ENCODE measurements at regions not wholly inside any gene's neighbourhood (a gene's known extent, or its start where the extent isn't known, plus 50 kb on each side); places are given as distances from the start of the nearest gene placed in this dataset.
"Not testable (repeated sequence)": the region's sequence is repeated elsewhere in the genome, so short reads cannot be mapped to it uniquely, and the experiment has no call there.

DNA sequence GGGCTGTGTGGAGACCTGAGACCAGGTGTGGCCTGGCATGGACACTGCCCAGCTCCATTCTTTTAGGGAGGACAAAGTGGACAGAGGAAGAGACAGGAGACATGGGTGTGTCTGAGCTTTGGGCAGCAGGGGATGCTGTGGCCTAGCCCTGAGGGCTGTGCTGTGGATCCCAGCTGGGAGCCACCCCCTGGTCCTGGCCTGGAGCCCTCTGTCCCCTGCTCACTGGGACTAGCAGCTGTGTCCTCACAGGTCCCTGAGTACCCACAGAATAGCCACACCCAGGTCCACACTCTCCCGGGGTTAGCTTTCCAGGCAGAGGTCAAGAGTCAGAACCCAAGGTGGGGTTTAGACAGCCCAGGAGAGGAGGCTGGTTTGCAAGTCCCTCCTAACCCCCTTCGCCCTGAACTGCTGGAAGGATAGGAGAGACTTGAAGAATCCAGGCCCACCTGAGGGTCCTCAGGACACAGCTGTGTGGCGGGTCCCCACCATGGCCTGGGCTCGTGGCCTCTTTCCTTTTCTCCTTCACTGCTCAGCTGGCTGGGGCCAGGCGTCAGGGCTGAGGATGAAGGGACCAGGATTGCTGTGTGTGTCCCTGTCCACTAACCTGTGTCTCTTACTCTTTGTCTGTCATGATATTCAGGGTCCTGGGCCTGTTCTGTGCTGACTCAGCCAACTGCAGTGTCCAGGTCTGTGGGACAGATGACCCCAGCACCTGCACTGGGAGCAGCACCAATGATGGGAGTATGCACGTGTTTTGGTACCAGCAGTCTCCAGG is 78.5 kb upstream of the VPREB1 start:
- peaks cover 26% of the 10 kb centered on the region for H3K4me1 Mint-ChIP-seq (ENCODE audit: low read depth)
- DNase-seq, result no peak
- Histone ChIP-seq H3K9me3 (ENCODE audit: control insufficient read depth in 1 of 2, insufficient read depth in 1 of 2, low read length in 2 of 2) (no peaks in the 10 kb centered on the region), H3K4me1 (ENCODE audit: insufficient read depth, low read length) (peaks cover 9% of the 10 kb centered on the region), H3K27me3 (ENCODE audit: control insufficient read depth in 1 of 2, insufficient read depth in 2 of 2, low read length in 2 of 2) (peaks cover 0 to 4% of the 10 kb centered on the region in 2 experiments), H3K27ac (ENCODE audit: low read depth in 1 of 2, low read length in 2 of 2) (no peak overlapping the region), H3K36me3 (ENCODE audit: insufficient read depth, low read length) (no peaks in the 10 kb centered on the region), H3K4me3 (ENCODE audit: low read length) (no peak overlapping the region)
- H3K9me3 Mint-ChIP-seq, result no peaks in the 10 kb centered on the region
- no peak for ATAC-seq (ENCODE audit: poor library complexity)
- CTCF ChIA-PET, result interaction anchor here (0.7 kb wide), 1 partner anchor 35 kb away, joined by 3 read pairs; no protein-coding TSS in a partner anchor
- POLR2A ChIA-PET, result no interaction called here
- no peaks in the 10 kb centered on the region for H3K36me3 Mint-ChIP-seq (ENCODE audit: low read depth)
- H3K27ac Mint-ChIP-seq, result no peak overlapping the region
- peaks cover 7% of the 10 kb centered on the region for H3K27me3 Mint-ChIP-seq
- intact Hi-C loops (cut with DNase I, micrococcal nuclease), result no loop called here
- TF ChIP-seq, protein P1, sequence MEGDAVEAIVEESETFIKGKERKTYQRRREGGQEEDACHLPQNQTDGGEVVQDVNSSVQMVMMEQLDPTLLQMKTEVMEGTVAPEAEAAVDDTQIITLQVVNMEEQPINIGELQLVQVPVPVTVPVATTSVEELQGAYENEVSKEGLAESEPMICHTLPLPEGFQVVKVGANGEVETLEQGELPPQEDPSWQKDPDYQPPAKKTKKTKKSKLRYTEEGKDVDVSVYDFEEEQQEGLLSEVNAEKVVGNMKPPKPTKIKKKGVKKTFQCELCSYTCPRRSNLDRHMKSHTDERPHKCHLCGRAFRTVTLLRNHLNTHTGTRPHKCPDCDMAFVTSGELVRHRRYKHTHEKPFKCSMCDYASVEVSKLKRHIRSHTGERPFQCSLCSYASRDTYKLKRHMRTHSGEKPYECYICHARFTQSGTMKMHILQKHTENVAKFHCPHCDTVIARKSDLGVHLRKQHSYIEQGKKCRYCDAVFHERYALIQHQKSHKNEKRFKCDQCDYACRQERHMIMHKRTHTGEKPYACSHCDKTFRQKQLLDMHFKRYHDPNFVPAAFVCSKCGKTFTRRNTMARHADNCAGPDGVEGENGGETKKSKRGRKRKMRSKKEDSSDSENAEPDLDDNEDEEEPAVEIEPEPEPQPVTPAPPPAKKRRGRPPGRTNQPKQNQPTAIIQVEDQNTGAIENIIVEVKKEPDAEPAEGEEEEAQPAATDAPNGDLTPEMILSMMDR (IDR thresholded peaks at IDR 0.05), result no peak
- H3K4me3 Mint-ChIP-seq, result no peak overlapping the region

DNA sequence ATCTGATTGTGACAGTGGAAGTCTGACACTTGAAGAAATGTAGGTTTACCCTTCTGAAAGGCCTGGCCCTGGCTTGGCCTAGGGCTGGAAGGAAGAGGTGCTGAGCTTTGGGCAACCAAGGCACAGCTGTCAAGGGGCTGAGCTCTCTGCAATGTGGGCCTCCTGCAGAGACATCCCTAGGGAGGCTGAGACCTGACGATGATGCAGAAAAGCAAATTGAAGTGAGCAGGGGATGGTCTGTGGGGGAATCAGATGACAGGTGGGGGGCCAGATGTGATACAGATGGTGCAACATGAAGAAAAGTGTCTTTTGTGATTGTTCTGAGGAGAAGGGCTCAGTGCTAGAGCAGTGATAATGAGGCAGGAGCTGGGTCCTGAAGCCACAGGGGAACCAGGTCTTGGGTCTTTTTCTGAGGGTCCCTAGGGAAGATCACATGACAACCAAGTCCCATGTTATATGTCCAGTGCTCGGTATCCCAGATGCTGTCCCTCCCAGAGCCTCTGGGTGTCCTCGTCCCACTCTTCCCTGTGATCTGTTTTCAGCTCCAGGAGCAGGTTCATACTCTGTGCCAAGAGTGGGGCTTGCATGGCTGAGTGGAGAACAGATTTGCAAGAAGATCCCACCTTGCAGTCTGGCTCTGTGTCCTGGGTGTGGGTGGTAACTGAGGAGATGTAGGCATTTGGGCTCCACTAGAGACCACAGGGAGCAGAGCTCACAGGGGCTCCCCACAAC is 79.9 kb upstream of the VPREB1 start:
- DNase-seq (no peak), ATAC-seq (ENCODE audit: poor library complexity) (no peak)
- H3K27me3 Mint-ChIP-seq, result peaks cover 10% of the 10 kb centered on the region
- peaks cover 16% of the 10 kb centered on the region for H3K4me1 Mint-ChIP-seq (ENCODE audit: low read depth)
- ChIA-PET POLR2A (no interaction called here), CTCF (no interaction called here)
- Histone ChIP-seq H3K36me3 (ENCODE audit: insufficient read depth, low read length) (no peaks in the 10 kb centered on the region), H3K4me1 (ENCODE audit: insufficient read depth, low read length) (peaks cover 9% of the 10 kb centered on the region), H3K4me3 (ENCODE audit: low read length) (no peak overlapping the region), H3K27me3 (ENCODE audit: control insufficient read depth in 1 of 2, insufficient read depth in 2 of 2, low read length in 2 of 2) (peaks cover 0 to 4% of the 10 kb centered on the region in 2 experiments), H3K9me3 (ENCODE audit: control insufficient read depth in 1 of 2, insufficient read depth in 1 of 2, low read length in 2 of 2) (no peaks in the 10 kb centered on the region), H3K27ac (ENCODE audit: low read depth in 1 of 2, low read length in 2 of 2) (no peak overlapping the region)
- no peak overlapping the region for H3K4me3 Mint-ChIP-seq
- intact Hi-C loops (cut with DNase I, micrococcal nuclease), result no loop called here
- no peaks in the 10 kb centered on the region for H3K9me3 Mint-ChIP-seq
- no peak overlapping the region for H3K27ac Mint-ChIP-seq
- TF ChIP-seq, protein P1 (IDR thresholded peaks at IDR 0.05), result no peak
- no peaks in the 10 kb centered on the region for H3K36me3 Mint-ChIP-seq (ENCODE audit: low read depth)

DNA sequence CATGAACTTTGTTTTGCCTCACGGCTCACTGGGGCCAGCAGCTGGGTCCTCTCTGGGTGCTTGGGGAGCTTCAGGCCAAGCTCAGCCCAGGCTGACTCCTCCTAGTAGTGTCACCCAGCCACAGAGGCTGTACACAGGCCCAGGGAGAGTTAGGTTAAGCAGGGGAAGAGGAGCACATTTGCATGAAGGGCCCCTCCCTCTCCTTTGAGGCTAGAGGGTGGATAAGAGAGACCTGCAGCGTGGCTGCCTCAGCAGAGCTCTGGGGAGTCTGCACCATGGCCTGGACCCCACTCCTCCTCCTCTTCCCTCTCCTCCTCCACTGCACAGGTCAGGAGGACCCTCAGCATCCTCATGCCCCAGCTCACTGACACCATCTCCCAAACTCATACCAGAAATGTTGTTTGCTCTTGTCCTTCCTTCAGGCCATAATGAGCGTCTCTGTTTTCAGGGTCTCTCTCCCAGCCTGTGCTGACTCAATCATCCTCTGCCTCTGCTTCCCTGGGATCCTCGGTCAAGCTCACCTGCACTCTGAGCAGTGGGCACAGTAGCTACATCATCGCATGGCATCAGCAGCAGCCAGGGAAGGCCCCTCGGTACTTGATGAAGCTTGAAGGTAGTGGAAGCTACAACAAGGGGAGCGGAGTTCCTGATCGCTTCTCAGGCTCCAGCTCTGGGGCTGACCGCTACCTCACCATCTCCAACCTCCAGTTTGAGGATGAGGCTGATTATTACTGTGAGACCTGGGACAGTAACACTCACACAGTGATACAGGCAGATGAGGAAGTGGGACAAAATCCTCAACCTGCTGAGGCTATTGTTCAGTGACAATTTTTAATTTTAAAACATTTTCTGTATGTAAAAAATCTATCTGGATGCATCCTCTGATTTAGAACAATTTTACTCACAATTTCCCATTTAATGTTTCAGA is 82.4 kb upstream of the VPREB1 start:
- Histone ChIP-seq H3K4me3 (ENCODE audit: low read length) (no peak overlapping the region), H3K27me3 (ENCODE audit: control insufficient read depth in 1 of 2, insufficient read depth in 2 of 2, low read length in 2 of 2) (peaks cover 0 to 4% of the 10 kb centered on the region in 2 experiments), H3K9me3 (ENCODE audit: control insufficient read depth in 1 of 2, insufficient read depth in 1 of 2, low read length in 2 of 2) (no peaks in the 10 kb centered on the region), H3K4me1 (ENCODE audit: insufficient read depth, low read length) (peaks cover 2% of the 10 kb centered on the region), H3K27ac (ENCODE audit: low read depth in 1 of 2, low read length in 2 of 2) (no peak overlapping the region), H3K36me3 (ENCODE audit: insufficient read depth, low read length) (no peaks in the 10 kb centered on the region)
- Mint-ChIP-seq H3K9me3 (no peaks in the 10 kb centered on the region), H3K27me3 (peaks cover 10% of the 10 kb centered on the region), H3K27ac (no peak overlapping the region), H3K4me3 (no peak overlapping the region), H3K36me3 (ENCODE audit: low read depth) (no peaks in the 10 kb centered on the region), H3K4me1 (ENCODE audit: low read depth) (peaks cover 4% of the 10 kb centered on the region)
- TF ChIP-seq, protein P1 (IDR thresholded peaks at IDR 0.05), result no peak
- DNase-seq (no peak), ATAC-seq (ENCODE audit: poor library complexity) (no peak)
- POLR2A ChIA-PET, result no interaction called here
- CTCF ChIA-PET, result no interaction called here
- intact Hi-C loops (cut with DNase I, micrococcal nuclease), result no loop called here

DNA sequence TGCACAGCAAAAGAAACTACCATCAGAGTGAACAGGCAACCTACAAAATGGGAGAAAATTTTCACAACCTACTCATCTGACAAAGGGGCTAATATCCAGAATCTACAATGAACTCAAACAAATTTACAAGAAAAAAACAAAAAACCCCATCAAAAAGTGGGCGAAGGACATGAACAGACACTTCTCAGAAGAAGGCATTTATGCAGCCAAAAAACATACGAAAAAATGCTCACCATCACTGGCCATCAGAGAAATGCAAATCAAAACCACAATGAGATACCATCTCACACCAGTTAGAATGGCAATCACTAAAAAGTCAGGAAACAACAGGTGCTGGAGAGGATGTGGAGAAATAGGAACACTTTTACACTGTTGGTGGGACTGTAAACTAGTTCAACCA is 83.8 kb upstream of the VPREB1 start:
- H3K27me3 ChIP-seq (ENCODE audit: control insufficient read depth in 1 of 2, insufficient read depth in 2 of 2, low read length in 2 of 2); ATAC-seq (ENCODE audit: poor library complexity); H3K9me3 Mint-ChIP-seq; H3K4me3 Mint-ChIP-seq; H3K36me3 Mint-ChIP-seq (ENCODE audit: low read depth); H3K4me1 Mint-ChIP-seq (ENCODE audit: low read depth); intact Hi-C loops (cut with DNase I, micrococcal nuclease); H3K27me3 Mint-ChIP-seq; H3K27ac ChIP-seq (ENCODE audit: low read depth in 1 of 2, low read length in 2 of 2); H3K27ac Mint-ChIP-seq; H3K4me1 ChIP-seq (ENCODE audit: insufficient read depth, low read length); H3K9me3 ChIP-seq (ENCODE audit: control insufficient read depth in 1 of 2, insufficient read depth in 1 of 2, low read length in 2 of 2); H3K4me3 ChIP-seq (ENCODE audit: low read length); DNase-seq; H3K36me3 ChIP-seq (ENCODE audit: insufficient read depth, low read length); CTCF ChIA-PET; POLR2A ChIA-PET: not testable (repeated sequence)

Data from CD4-positive, alpha-beta T cell (primary cell).